Glomerular visceral epithelial cell (primary cell): ENCODE measurements at regions not wholly inside any gene's neighbourhood (a gene's known extent, or its start where the extent isn't known, plus 50 kb on each side); places are given as distances from the start of the nearest gene placed in this dataset.
"Not testable (repeated sequence)": the region's sequence is repeated elsewhere in the genome, so short reads cannot be mapped to it uniquely, and the experiment has no call there.

Source experiments
- DNase-seq: peaks from one replicate; pipeline ENCODE4 v3.0.0-alpha.2; 2016; ENCODE audit errors: extremely low spot score

DNA sequence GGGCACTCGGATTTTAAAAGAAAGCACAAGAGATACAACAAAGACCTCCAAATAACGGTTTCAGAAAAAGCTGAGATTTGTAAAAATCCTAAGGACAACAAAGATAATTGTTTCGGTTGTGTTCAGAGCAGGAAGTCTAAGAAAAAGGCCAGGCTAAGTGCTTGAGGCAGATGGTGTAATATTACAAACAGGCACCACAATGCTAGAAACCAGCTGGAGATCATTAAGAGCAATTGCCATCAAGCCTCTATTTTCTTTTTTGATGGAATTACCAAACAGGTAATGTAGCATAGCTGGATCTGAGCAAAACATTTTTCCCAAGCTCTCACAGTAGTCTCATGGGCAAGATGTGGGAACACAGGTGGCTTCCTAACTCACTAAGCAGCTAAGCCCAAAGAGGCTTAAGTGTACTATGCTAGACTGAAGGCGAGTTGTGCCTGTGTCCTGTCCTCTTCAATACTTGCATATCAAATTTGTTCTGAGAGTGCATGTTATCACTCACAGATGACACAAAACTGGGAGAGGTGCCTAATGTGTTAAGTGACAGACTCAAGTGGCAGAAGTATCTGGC, 161.6 kb downstream of the GLUL start:
- no peak for DNase-seq

DNA sequence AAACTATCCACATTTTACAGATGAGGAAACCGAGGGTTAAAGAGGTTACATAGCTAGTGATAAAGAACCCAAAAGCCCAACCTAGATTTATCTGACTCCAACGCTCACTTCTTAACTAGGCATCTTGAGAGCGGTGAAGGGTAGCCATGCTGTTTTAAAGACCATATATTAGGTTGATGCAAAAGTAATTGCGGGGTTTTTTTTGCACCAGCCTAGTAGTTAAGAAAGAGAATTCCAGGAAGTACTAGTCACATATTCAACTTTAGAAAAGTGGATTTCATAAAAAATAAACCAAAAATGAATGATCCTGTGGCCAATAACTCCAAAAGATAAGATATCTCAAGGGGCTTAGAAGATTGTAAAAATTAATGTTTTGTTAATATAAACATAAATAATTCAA, 162.1 kb downstream of the GLUL start:
- DNase-seq: no peak

DNA sequence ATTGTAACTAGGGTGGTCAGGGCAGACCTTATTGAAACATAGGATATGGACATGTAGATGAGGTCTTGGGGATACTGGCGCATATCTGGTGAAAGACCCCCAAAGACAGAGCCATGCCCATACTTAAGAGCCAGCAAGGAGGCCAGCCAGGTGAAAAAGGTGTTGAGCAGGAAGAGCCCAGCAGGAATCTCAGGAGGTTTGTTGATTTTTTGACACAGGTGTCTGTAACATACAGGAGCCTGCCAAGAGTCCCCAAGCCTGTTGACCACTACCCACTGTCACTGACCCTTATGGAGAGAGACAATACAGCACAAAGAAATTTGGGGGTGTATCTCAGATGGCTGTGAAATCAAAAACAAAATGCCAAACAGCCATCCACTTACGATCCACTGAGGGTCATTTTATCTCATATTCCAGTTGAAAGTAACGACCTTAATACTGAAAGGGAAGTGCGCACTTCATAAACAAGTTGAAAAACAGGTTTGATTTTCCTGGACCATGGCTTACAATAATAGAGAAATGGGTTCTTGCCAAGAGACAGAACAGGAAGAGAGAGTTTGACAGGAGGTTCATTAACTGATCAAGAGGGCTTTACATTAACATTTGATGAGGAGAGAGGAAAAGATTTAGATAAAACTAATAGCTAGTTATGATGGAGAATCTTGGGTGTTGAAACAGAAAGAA, 163.6 kb downstream of the GLUL start:
- DNase-seq: no peak

DNA sequence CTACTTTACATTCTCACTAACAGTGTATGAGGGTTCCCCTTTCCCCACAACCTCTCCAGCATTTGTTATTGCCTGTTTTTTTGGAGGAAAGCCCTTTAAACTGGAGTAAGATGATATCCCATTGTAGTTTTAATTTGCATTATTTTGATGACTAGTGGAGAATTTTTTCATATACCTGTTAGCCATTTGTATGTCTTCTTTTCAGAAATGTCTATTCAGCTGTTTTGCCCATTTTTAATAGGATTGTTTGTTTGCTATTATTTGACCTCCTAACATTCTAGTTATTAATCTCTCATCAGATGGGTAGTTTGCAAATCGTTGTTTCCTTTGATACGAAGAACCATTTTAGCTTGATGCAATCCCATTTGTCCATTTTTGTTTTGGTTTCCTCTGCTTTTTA, 165.0 kb downstream of the GLUL start:
- no peak for DNase-seq

DNA sequence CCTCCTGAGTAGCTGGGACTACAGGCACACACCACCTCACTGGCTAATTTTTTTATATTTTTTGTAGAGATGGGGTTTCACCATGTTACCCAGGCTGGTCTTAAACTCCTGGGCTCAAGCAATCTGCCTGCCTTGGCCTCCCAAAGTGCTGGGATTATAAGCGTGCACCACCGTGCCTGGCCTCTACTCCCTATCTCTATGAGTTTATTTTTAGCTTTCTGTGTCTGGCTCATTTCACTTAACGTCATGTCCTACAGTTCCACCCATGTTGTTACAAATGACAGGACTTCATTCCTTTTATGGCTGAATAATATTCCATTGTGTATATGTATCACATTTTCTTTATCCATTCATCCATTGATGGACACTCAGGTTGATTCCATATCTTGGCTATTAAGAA, 164.2 kb upstream of the ZNF648 start:
- DNase-seq: not testable (repeated sequence)

DNA sequence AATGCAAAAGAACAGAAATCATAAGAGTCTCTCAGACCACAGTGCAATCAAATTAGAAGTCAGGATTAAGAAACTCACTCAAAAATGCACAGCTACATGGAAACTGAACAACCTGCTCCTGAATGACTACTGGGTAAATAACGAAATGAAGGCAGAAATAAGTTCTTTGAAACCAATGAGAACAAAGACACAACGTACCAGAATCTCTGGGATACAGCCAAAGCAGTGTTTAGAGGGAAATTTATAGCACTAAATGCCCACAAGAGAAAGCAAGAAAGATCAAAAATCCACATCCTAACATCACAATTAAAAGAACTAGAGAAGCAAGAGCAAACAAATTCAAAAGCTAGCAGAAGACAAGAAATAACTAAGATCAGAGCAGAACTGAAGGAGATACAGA, 160.5 kb upstream of the ZNF648 start:
- DNase-seq: not testable (repeated sequence)

DNA sequence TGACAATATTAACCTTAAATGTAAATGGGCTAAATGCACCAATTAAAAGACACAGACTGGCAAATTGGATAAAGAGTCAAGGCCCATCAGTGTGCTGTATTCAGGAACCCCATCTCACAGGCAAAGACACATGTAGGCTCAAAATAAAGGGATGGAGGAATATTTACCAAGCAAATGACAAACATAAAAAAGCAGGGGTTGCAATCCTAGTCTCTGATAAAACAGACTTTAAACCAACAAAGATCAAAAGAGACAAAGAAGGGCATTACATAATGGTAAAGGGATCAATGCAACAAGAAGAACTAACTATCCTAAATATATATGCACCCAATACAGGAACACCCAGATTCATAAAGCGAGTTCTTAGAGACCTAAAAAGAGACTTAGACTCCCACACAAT, 159.9 kb upstream of the ZNF648 start:
- DNase-seq: not testable (repeated sequence)

DNA sequence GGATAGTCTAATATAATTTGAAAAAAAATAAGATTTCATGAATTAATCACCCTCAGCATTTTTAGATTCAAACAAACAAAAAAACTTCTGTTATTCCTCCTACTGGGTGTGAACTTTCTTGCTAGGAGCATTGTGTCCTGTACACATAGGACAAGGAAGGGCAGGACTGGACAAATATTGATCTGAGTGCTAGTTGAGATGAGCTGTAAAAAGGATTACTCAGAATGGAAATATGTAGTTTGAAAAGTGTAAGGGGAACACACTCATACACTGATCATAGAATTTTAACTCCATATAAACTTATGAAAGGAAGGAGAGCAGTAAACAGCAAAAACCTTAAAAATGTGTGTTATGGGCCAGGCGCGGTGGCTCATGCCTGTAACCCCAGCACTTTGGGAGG, 156.5 kb upstream of the ZNF648 start:
- DNase-seq: no peak

DNA sequence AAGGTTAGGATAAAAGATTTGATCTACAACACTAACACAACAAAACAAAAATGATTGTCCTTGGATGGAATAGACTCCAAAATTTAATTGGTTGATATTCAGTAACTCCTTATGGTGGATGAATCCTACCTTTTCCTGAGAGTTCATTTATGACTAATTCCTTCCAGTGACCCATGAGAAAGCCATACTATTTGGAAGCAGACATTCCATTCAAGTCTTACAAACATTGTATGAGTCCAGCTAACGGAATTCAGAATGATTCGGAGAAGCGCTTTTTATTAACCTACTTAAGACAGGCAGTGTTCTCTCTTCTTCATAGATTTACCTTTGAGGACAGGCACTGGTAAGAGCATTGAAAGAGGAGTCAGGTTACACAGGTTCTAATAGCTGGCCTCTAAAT, 155.6 kb upstream of the ZNF648 start:
- DNase-seq: no peak

DNA sequence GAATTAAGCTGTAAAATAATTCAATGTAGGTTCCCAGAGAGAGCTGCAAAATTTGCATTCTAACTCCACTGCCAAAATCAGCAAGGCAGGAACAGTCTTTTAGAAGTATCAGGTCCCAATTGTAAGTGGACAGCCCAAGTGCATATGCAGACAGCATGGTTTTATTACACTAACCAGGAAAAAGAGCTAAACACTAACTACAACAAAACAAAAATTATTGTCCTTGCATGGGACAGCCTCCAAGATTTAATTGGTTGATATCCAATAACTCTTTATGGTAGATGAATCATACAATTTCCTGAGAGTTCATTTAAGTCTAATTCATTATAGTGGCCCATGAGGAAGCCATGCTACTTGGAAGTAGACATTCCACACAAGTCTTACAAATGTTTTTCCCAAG, 154.3 kb upstream of the ZNF648 start:
- DNase-seq: no peak

DNA sequence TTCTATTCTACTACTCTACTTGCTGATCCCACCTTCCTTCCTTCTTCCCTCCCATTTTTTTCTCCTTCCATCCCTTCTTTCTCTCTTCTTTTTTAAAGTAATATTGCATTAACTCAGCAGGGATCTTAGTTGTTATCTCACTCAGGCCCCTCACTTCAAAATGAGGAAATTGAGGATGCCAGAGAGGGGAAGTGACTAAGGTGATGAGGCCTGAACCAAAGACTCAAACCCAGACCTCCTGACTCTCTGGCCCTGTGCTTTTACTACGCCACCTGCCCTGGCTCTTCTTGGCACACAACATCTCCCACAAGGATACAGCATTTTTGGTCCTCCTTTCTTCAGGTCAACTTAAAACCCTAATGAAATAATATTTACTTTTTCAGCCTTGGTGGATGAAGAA, 151.7 kb upstream of the ZNF648 start:
- DNase-seq: no peak

DNA sequence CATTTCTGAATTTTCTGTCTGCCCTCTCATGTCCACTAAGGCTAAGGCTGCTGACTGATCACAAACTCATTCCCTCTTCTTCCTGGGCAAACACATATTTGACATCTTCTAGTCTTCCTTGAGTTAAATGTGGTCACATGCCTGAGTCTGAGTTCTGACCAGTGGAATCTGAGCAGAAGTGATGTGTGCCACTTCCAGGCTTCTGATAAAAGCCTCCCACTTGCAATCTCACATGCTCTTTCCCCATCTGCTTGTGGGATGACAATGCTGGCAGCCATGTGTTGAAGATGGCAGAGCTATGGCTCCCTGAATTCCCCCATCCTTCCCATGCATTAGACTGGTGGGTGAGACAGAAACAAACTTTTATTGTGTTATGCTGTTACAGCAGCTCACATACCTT, 149.9 kb upstream of the ZNF648 start:
- no peak for DNase-seq

DNA sequence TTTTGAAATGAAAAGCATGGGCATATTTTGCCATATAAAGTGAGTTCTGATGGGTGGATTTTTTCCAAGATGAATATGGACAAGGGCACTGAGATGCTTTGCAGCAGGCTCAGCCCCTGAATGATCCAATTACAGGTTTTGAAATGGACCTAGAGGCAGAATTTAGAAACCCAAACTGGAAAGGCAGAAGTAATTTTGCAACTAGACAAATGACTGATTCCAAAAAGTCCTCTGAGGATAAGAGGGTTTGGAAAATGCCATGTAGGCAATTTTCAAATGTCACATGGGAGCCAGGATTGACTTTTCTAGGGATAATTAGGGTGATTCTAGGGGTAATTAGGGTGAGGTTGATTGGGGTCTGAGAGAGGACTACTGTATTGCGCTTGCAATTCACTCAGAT, 148.9 kb upstream of the ZNF648 start:
- no peak for DNase-seq

DNA sequence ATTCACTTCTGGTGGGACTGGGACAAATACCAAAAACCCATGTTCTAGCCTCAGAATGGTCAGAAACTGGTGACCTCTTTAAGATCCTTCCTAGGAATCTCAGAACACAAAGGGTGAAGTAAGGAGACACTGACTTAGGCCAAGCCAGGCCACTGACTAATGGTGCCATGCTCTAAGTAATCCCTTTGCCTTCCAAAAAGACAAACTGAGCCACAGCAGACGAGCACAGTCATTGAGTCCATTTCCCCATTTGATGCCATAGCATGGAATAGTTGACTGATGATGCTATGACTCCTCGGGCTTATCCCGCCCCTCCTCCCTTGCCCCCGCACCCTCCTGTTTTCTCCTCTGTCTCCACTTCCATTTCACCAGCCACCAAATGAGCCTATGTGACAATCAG, 145.8 kb upstream of the ZNF648 start:
- DNase-seq: no peak

DNA sequence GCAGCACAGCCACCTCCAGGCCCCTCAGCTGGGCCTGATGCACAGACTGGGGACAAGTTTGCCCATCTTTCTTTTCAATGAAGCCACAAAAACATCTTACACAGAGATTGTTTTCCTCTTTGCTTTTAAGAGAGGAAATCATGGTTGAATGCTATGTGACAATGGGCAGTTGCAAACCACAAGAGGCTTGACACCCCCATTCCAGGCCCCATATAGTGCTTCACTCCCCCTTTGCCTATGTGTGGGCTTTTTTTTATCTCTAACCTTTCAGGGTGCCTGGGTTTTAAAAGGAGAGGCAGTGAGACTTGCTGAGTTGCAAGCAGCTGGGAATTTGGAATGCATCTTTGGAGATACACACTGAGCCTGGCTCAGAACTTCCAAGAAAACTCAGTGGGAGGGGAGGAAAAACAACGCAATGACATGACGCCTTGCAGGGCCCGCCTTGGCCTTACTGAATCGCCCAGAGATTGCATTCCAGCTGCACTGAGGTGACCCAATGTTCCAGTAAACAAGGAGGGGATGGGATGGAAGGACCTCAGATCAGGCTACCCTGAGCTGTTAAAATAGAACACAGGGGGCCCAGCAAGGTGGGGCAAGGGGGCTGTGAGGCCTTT, 145.2 kb upstream of the ZNF648 start:
- DNase-seq: no peak

DNA sequence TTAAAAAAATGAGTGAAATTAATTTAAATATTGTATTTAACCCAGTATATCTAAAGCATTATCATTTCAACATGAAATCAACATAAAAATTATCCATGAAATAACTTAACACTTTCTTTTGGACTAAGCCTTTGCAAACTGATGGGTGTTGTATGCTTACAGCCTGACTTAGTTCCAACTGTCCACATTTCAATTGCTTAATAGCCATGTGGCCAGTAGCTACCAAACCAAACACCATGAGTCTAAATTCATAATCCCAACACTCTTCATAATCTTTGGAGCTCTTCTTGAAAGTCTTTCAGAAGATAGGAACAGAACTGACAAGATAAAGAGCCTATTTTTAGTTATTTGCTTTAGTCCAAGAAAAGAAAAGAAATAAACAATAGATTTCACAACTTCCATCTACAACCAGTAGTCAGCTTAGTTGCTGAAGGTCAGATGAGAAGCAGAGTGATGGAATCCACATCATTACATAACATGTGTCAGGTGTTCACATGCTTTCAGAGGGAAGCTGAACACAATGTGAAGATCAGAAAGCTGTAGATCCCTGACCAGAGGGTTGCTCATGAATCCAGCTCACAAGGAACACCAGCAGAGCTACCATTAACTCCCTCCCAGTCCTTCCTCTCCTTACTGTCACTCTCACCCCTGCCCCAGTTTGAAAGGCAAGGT, 144.0 kb upstream of the ZNF648 start:
- DNase-seq: no peak

DNA sequence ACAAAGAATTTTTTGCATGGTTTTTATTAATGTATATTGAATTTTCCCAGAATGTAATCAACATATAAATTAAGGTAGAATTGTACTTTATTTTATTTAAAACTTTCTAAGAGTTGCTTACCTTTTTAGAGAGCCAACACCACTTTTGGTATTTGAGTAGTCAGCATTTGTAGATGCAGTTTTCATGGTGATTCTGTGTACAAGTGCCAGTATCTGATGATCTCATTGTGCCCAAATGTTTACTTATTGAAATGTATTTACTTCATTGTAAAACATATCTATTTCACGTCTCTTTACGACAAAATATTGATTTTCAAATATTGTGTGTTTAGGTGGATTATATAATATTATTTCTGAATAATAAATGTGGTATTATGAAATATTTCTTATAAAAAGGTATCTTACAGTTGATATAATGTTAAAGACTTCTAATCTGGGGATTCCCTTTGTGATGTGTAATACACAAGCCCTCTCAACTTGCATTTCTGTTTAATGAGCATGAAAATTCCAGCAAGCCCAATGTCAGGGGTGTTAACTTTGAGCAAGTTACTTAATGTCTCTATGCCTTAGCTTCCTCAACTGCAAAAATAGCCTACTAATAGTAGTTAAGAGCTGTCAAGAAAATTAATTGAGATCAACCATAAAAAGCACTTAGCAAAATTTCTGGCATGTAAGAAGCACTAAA, 141.8 kb upstream of the ZNF648 start:
- DNase-seq: no peak

DNA sequence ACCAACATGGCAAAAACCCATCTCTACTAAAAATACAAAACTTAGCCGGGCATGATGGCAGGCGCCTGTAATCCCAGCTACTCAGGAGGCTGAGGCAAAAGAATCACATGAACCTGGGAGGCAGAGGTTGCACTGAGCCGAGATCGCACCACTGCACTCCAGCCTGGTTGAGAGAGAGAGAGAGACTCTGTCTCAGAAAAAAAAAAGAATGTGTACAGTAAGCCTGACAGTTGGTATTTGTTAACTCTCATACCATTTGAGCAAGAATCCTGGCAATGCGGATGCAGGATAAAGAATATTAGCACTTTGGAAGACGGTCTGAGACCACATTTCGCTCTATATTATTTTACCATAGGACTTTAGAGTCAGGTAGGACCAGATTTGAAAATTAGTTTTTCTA, 140.0 kb upstream of the ZNF648 start:
- not testable (repeated sequence) for DNase-seq

DNA sequence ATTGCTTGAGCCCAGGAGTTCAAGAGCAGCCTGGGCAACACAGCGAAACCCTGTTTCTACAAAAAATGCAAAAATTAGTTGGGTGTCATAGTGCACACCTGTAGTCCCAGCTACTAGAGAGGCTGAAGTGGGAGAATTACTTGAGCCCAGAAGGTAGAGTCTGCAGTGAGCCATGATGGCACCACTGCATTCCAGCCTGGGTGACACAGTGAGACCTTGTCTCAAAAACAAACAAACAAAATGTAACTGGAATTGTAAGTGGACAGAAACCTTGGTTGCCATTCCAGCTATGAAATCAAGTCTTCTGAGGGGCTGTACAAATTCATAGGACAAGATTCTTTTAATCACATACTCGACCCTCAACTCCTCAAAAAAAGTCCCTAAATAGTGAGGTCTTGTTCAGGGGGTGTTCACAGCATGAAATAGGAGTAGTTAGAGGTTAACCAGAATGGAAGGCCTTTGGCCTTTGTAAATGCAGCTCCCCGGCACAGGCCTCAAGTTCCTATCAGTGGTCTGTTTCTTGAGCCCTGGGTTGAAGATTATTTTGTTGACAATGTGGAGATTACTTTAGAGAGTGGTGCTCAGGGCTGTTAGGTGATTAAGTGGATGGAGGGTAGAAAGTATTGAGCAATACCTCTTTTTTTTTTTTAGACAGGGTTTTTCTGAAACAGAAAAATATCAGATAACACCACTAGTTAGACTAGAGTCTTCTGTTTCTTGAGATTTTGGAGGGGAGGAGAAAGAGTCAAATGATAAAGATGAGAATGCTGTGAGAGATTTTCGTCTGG, 138.7 kb upstream of the ZNF648 start:
- DNase-seq: no peak

DNA sequence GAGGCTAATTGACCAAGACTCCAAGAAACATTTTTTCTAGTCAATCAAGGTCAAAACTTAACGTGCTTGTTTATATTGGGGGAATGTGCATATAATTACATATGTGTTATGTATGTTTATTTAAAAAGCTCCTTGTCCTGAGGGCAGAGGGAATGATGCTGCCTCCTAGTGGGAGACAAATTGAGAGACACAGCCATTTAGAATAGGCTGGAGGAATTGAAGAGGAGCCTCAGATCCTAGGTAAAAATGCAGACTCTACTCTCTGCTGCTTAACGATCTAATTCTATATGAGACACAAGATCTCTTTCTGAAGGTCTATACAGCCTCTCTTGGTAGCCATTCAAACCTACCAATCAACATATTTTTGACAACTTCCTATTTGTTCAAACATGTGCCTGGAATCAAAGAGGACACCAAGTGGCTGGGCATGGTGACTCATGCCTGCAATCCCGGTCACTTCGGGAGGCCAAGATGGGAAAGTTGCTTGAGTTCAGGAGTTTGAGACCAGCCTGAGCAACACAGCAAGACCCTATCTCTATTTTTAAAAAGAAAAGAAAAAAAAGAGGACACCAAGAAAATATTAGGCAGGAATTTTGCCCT, 136.6 kb upstream of the ZNF648 start:
- DNase-seq: no peak
